ENCODE measurements at regions not wholly inside any gene's neighbourhood (a gene's known extent, or its start where the extent isn't known, plus 50 kb on each side); places are given as distances from the start of the nearest gene placed in this dataset.

- no CpG with 5 or more reads among the region's 2 CpGs for WGBS (ENCODE audit: extremely low coverage, insufficient coverage, insufficient read length)
- DNase-seq = no peak
Measured at GRCh38 chr14:43898687-43899086, 608.4 kb downstream of the FSCB start.

GRCh38 chr14:43896044-43896443, 611.0 kb downstream of the FSCB start:
- Histone ChIP-seq H3K9me3 (ENCODE audit: insufficient read depth, low read depth, low read length) (no peaks in the 10 kb centered on the region), H2BK5ac (ENCODE audit: low read depth, low read length, poor library complexity) (no peak overlapping the region), H2BK12ac (ENCODE audit: low read length) (no peak overlapping the region), H3K18ac (ENCODE audit: low read length) (no peak overlapping the region), H2BK120ac (ENCODE audit: insufficient read depth, low read length, poor library complexity) (no peak overlapping the region), H3K36me3 (ENCODE audit: control insufficient read depth in 1 of 2, insufficient read depth in 2 of 2, low read length in 2 of 2) (no peaks in the 10 kb centered on the region), H3K14ac (ENCODE audit: low read length) (no peak overlapping the region), H3K9ac (ENCODE audit: low read length) (no peak overlapping the region), H3K4me1 (ENCODE audit: control insufficient read depth in 1 of 2, insufficient read depth in 2 of 2, low read length in 2 of 2) (no peaks in the 10 kb centered on the region), H4K12ac (ENCODE audit: low read depth, low read length) (no peak overlapping the region), H2AFZ (ENCODE audit: insufficient read depth, low read length, poor library complexity) (no peak overlapping the region), H3K23ac (ENCODE audit: low read length) (no peak overlapping the region), H4K91ac (ENCODE audit: low read depth, low read length) (no peak overlapping the region), H3K27me3 (ENCODE audit: insufficient read depth, low read length) (no peaks in the 10 kb centered on the region), H3K4me2 (ENCODE audit: low read length) (no peak overlapping the region), H3K79me2 (ENCODE audit: control insufficient read depth, insufficient read depth, low read length, poor library complexity) (no peaks in the 10 kb centered on the region), H3K27ac (ENCODE audit: low read depth, low read length) (no peak overlapping the region), H3K4ac (ENCODE audit: low read depth, low read length) (no peak overlapping the region), H3K4me3 (ENCODE audit: low read depth, low read length) (no peak overlapping the region), H3K79me1 (ENCODE audit: low read length) (no peaks in the 10 kb centered on the region), H2AK5ac (ENCODE audit: low read length) (no peak overlapping the region), H4K8ac (ENCODE audit: low read depth, low read length) (no peak overlapping the region)
- no CpG with 5 or more reads among the region's 2 CpGs for WGBS (ENCODE audit: extremely low coverage, insufficient coverage, insufficient read length)
- no peak for DNase-seq

More at GRCh38 chr14:43898687-43899086, 608.4 kb downstream of the FSCB start:
- H2BK120ac ChIP-seq (ENCODE audit: insufficient read depth, low read length, poor library complexity) = no peak overlapping the region
- H2AK5ac ChIP-seq (ENCODE audit: low read length) = no peak overlapping the region
- H3K36me3 ChIP-seq (ENCODE audit: control insufficient read depth in 1 of 2, insufficient read depth in 2 of 2, low read length in 2 of 2) = no peaks in the 10 kb centered on the region
- no peaks in the 10 kb centered on the region for H3K79me2 ChIP-seq (ENCODE audit: control insufficient read depth, insufficient read depth, low read length, poor library complexity)
- no peak overlapping the region for H4K91ac ChIP-seq (ENCODE audit: low read depth, low read length)
- H4K12ac ChIP-seq (ENCODE audit: low read depth, low read length) = no peak overlapping the region
- H3K4me3 ChIP-seq (ENCODE audit: low read depth, low read length) = no peak overlapping the region
- no peak overlapping the region for H3K27ac ChIP-seq (ENCODE audit: low read depth, low read length)
- no peak overlapping the region for H3K18ac ChIP-seq (ENCODE audit: low read length)
- no peak overlapping the region for H3K14ac ChIP-seq (ENCODE audit: low read length)
- H3K9me3 ChIP-seq (ENCODE audit: insufficient read depth, low read depth, low read length) = no peaks in the 10 kb centered on the region
- no peak overlapping the region for H2BK5ac ChIP-seq (ENCODE audit: low read depth, low read length, poor library complexity)
- H3K4ac ChIP-seq (ENCODE audit: low read depth, low read length) = no peak overlapping the region
- H3K23ac ChIP-seq (ENCODE audit: low read length) = no peak overlapping the region
- H2BK12ac ChIP-seq (ENCODE audit: low read length) = no peak overlapping the region
- no peak overlapping the region for H2AFZ ChIP-seq (ENCODE audit: insufficient read depth, low read length, poor library complexity)
- H3K9ac ChIP-seq (ENCODE audit: low read length) = no peak overlapping the region
- no peak overlapping the region for H4K8ac ChIP-seq (ENCODE audit: low read depth, low read length)
- H3K27me3 ChIP-seq (ENCODE audit: insufficient read depth, low read length) = no peaks in the 10 kb centered on the region
- no peaks in the 10 kb centered on the region for H3K79me1 ChIP-seq (ENCODE audit: low read length)
- H3K4me2 ChIP-seq (ENCODE audit: low read length) = no peak overlapping the region
- no peaks in the 10 kb centered on the region for H3K4me1 ChIP-seq (ENCODE audit: control insufficient read depth in 1 of 2, insufficient read depth in 2 of 2, low read length in 2 of 2)

GRCh38 chr14:43894534-43894933, 612.5 kb downstream of the FSCB start:
- H3K18ac ChIP-seq (ENCODE audit: low read length) = no peak overlapping the region
- no peak overlapping the region for H3K4me3 ChIP-seq (ENCODE audit: low read depth, low read length)
- no peaks in the 10 kb centered on the region for H3K4me1 ChIP-seq (ENCODE audit: control insufficient read depth in 1 of 2, insufficient read depth in 2 of 2, low read length in 2 of 2)
- DNase-seq = peak in 1 of 2 donors; percentile 32
- H4K8ac ChIP-seq (ENCODE audit: low read depth, low read length) = no peak overlapping the region
- no peak overlapping the region for H3K4me2 ChIP-seq (ENCODE audit: low read length)
- no peaks in the 10 kb centered on the region for H3K36me3 ChIP-seq (ENCODE audit: control insufficient read depth in 1 of 2, insufficient read depth in 2 of 2, low read length in 2 of 2)
- H2AK5ac ChIP-seq (ENCODE audit: low read length) = no peak overlapping the region
- no peak overlapping the region for H3K4ac ChIP-seq (ENCODE audit: low read depth, low read length)
- no peaks in the 10 kb centered on the region for H3K79me1 ChIP-seq (ENCODE audit: low read length)
- H2BK5ac ChIP-seq (ENCODE audit: low read depth, low read length, poor library complexity) = no peak overlapping the region
- no peak overlapping the region for H3K14ac ChIP-seq (ENCODE audit: low read length)
- H4K12ac ChIP-seq (ENCODE audit: low read depth, low read length) = no peak overlapping the region
- no peaks in the 10 kb centered on the region for H3K27me3 ChIP-seq (ENCODE audit: insufficient read depth, low read length)
- WGBS (ENCODE audit: extremely low coverage, insufficient coverage, insufficient read length) = no CpG with 5 or more reads among the region's 3 CpGs
- H2AFZ ChIP-seq (ENCODE audit: insufficient read depth, low read length, poor library complexity) = no peak overlapping the region
- H4K91ac ChIP-seq (ENCODE audit: low read depth, low read length) = no peak overlapping the region
- H3K9ac ChIP-seq (ENCODE audit: low read length) = no peak overlapping the region
- no peak overlapping the region for H3K27ac ChIP-seq (ENCODE audit: low read depth, low read length)
- no peaks in the 10 kb centered on the region for H3K79me2 ChIP-seq (ENCODE audit: control insufficient read depth, insufficient read depth, low read length, poor library complexity)
- H2BK12ac ChIP-seq (ENCODE audit: low read length) = no peak overlapping the region
- no peaks in the 10 kb centered on the region for H3K9me3 ChIP-seq (ENCODE audit: insufficient read depth, low read depth, low read length)
- H3K23ac ChIP-seq (ENCODE audit: low read length) = no peak overlapping the region
- no peak overlapping the region for H2BK120ac ChIP-seq (ENCODE audit: insufficient read depth, low read length, poor library complexity)

- H3K27me3 ChIP-seq (ENCODE audit: insufficient read depth, low read length) = no peaks in the 10 kb centered on the region
- H3K36me3 ChIP-seq (ENCODE audit: control insufficient read depth in 1 of 2, insufficient read depth in 2 of 2, low read length in 2 of 2) = no peaks in the 10 kb centered on the region
- H3K18ac ChIP-seq (ENCODE audit: low read length) = no peak overlapping the region
- no peaks in the 10 kb centered on the region for H3K9me3 ChIP-seq (ENCODE audit: insufficient read depth, low read depth, low read length)
- H3K4me2 ChIP-seq (ENCODE audit: low read length) = no peak overlapping the region
- no peak overlapping the region for H2AK5ac ChIP-seq (ENCODE audit: low read length)
- no peaks in the 10 kb centered on the region for H3K79me1 ChIP-seq (ENCODE audit: low read length)
- no peak overlapping the region for H3K23ac ChIP-seq (ENCODE audit: low read length)
- no peaks in the 10 kb centered on the region for H3K4me1 ChIP-seq (ENCODE audit: control insufficient read depth in 1 of 2, insufficient read depth in 2 of 2, low read length in 2 of 2)
- no peak for DNase-seq
- no peak overlapping the region for H2BK12ac ChIP-seq (ENCODE audit: low read length)
- no peak overlapping the region for H3K27ac ChIP-seq (ENCODE audit: low read depth, low read length)
- no peak overlapping the region for H3K14ac ChIP-seq (ENCODE audit: low read length)
- no peak overlapping the region for H2BK5ac ChIP-seq (ENCODE audit: low read depth, low read length, poor library complexity)
- no peak overlapping the region for H2AFZ ChIP-seq (ENCODE audit: insufficient read depth, low read length, poor library complexity)
- WGBS (ENCODE audit: extremely low coverage, insufficient coverage, insufficient read length) = no CpG with 5 or more reads among the region's 2 CpGs
- H4K91ac ChIP-seq (ENCODE audit: low read depth, low read length) = no peak overlapping the region
- no peak overlapping the region for H3K9ac ChIP-seq (ENCODE audit: low read length)
- no peaks in the 10 kb centered on the region for H3K79me2 ChIP-seq (ENCODE audit: control insufficient read depth, insufficient read depth, low read length, poor library complexity)
- H3K4ac ChIP-seq (ENCODE audit: low read depth, low read length) = no peak overlapping the region
- H2BK120ac ChIP-seq (ENCODE audit: insufficient read depth, low read length, poor library complexity) = no peak overlapping the region
- no peak overlapping the region for H4K12ac ChIP-seq (ENCODE audit: low read depth, low read length)
- no peak overlapping the region for H4K8ac ChIP-seq (ENCODE audit: low read depth, low read length)
- H3K4me3 ChIP-seq (ENCODE audit: low read depth, low read length) = no peak overlapping the region
Measured at GRCh38 chr14:43887523-43887922, 619.6 kb downstream of the FSCB start.
